SK-N-SH (cell line): ENCODE measurements at regions not wholly inside any gene's neighbourhood (a gene's known extent, or its start where the extent isn't known, plus 50 kb on each side); places are given as distances from the start of the nearest gene placed in this dataset.

Source experiments
- CTCF ChIA-PET: fragments of 300-600, 350-600 bp; formaldehyde crosslinking; extraction: SDS; loops from one replicate; lab custom pipeline; 2021; lab: Yijun Ruan, JAX
- POLR2A ChIA-PET: fragments of 350-600 bp; sonication (Branson Sonifier 250); formaldehyde crosslinking; extraction: SDS; loops from one replicate; lab custom pipeline; 2020; ENCODE audit warnings: antibody characterized with exemption, inconsistent platforms; lab: Yijun Ruan, JAX
- DNase-seq: peaks from one replicate; pipeline ENCODE4 v3.0.0; 2012
- H2AFZ ChIP-seq: fragments of 200-600 bp; sonication (generic); 2 replicates; pipeline ENCODE4 v1.8.1; 2016; ENCODE audit warnings: antibody characterized with exemption, mild to moderate bottlenecking, low read depth
- H3F3A ChIP-seq: fragments of 200-600 bp; sonication (generic); replicated peaks from 2 replicates; pipeline ENCODE3; 2016; ENCODE audit warnings: antibody characterized with exemption, mild to moderate bottlenecking; ENCODE audit not compliant: insufficient read depth
- H3K27ac ChIP-seq, 2 experiments: fragments of 200-500 bp in 1 of 2; fragments of 200-600 bp in 1 of 2; sonication (Bioruptor generic) in 1 of 2; sonication (generic), shearing (Covaris generic) in 1 of 2; 2 replicates each; pipeline versions ENCODE4 v1.5.1 to v1.6.1; 2014 to 2016; ENCODE audit warnings: low read depth in 2 of 2, inconsistent platforms in 1 of 2, low read length in 1 of 2, mild to moderate bottlenecking in 1 of 2, mixed read lengths in 1 of 2
- H3K27me3 ChIP-seq: fragments of 200-600 bp; sonication (generic), shearing (Covaris generic); 2 replicates; pipeline ENCODE4 v1.6.1; 2016; ENCODE audit warnings: mixed run types; ENCODE audit not compliant: insufficient read depth
- H3K36me3 ChIP-seq, 2 experiments: fragments of 200-500 bp in 1 of 2; fragments of 200-600 bp in 1 of 2; sonication (Bioruptor generic) in 1 of 2; sonication (generic) in 1 of 2; replicated peaks in 1 of 2; 2 replicates each; pipeline versions ENCODE3 to v1.5.1; 2014 to 2016; ENCODE audit warnings: low read length in 1 of 2, mild to moderate bottlenecking in 1 of 2; ENCODE audit not compliant: insufficient read depth in 2 of 2, control insufficient read depth in 1 of 2
- H3K4me1 ChIP-seq, 2 experiments: fragments of 200-500 bp in 1 of 2; fragments of 200-600 bp in 1 of 2; sonication (Bioruptor generic) in 1 of 2; sonication (generic), shearing (Covaris generic) in 1 of 2; 2 replicates each; pipeline versions ENCODE4 v1.5.1 to v1.6.1; 2014 to 2016; ENCODE audit warnings: low read depth in 1 of 2, low read length in 1 of 2, mixed run types in 1 of 2; ENCODE audit not compliant: insufficient read depth in 2 of 2, control insufficient read depth in 1 of 2
- H3K4me2 ChIP-seq: fragments of 200-600 bp; sonication (generic), shearing (Covaris generic); 2 replicates; pipeline ENCODE4 v1.6.1; 2017; ENCODE audit warnings: mixed run types
- H3K4me3 ChIP-seq, 2 experiments: fragments of 200-500 bp in 1 of 2; fragments of 200-600 bp in 1 of 2; sonication (Bioruptor generic) in 1 of 2; sonication (generic), shearing (Covaris generic) in 1 of 2; 2 replicates each; pipeline versions ENCODE4 v1.5.1 to v1.8.1; 2014 to 2016; ENCODE audit warnings: low read depth in 2 of 2, inconsistent platforms in 1 of 2, low read length in 1 of 2, mild to moderate bottlenecking in 1 of 2, mixed read lengths in 1 of 2, moderate library complexity in 1 of 2
- H3K79me2 ChIP-seq: fragments of 200-600 bp; sonication (generic); 2 replicates; pipeline ENCODE4 v1.8.1; 2017; ENCODE audit warnings: mild to moderate bottlenecking; ENCODE audit not compliant: insufficient read depth
- H3K9ac ChIP-seq: fragments of 200-600 bp; sonication (generic); 2 replicates; pipeline ENCODE4 v1.6.1; 2017; ENCODE audit warnings: mixed run types
- H3K9me2 ChIP-seq: fragments of 200-600 bp; sonication (generic); 2 replicates; pipeline ENCODE4 v1.6.1; 2017; ENCODE audit warnings: mixed run types
- H3K9me3 ChIP-seq: fragments of 200-600 bp; sonication (generic); 2 replicates; pipeline ENCODE4 v1.6.1; 2017; ENCODE audit warnings: mixed run types, mild to moderate bottlenecking, moderate library complexity
- H4K20me1 ChIP-seq: fragments of 200-600 bp; sonication (generic); 2 replicates; pipeline ENCODE4 v1.6.1; 2017; ENCODE audit warnings: mild to moderate bottlenecking, mixed run types; ENCODE audit not compliant: insufficient read depth
- EZH2phosphoT487 ChIP-seq: fragments of 200-600 bp; sonication (generic); IDR thresholded peaks from 2 replicates; pipeline ENCODE4 v1.6.1; 2017; ENCODE audit warnings: low read depth, mixed run types, mild to moderate bottlenecking, antibody characterized with exemption, moderate library complexity, borderline replicate concordance
- FOXJ3 ChIP-seq: sonication (generic); formaldehyde crosslinking; IDR thresholded peaks from 2 replicates; pipeline ENCODE4 v1.5.1; 2020; ENCODE audit warnings: mild to moderate bottlenecking, missing genetic modification reagents
- GATA2 ChIP-seq: sonication (generic); formaldehyde crosslinking; IDR thresholded peaks from 2 replicates; pipeline ENCODE4 v1.5.0; 2020; ENCODE audit warnings: mild to moderate bottlenecking, missing genetic modification reagents
- MEF2A ChIP-seq: IDR thresholded peaks from 2 replicates; pipeline ENCODE4 v1.4.0; 2012; ENCODE audit warnings: low read depth, borderline replicate concordance
- MXI1 ChIP-seq: IDR thresholded peaks from 2 replicates; pipeline ENCODE4 v1.6.1; 2012; ENCODE audit warnings: mild to moderate bottlenecking, low read depth, low read length, improper control_type of control experiment
- NFIC ChIP-seq: IDR thresholded peaks from 2 replicates; pipeline ENCODE4 v1.4.0; 2012; ENCODE audit warnings: borderline replicate concordance
- NRF1 ChIP-seq: IDR thresholded peaks from 2 replicates; pipeline ENCODE4 v1.6.1; 2012; ENCODE audit warnings: low read depth, mild to moderate bottlenecking, low read length
- POLR2AphosphoS5 ChIP-seq: IDR thresholded peaks from 2 replicates; pipeline ENCODE4 v1.6.1; 2012; ENCODE audit warnings: low read depth, low read length
- RAD21 ChIP-seq: IDR thresholded peaks from 2 replicates; pipeline ENCODE4 v1.6.1; 2012; ENCODE audit warnings: mild to moderate bottlenecking, low read length
- RCOR1 ChIP-seq: fragments of 150-350 bp; IDR thresholded peaks from 2 replicates; pipeline ENCODE4 v1.6.1; 2017; ENCODE audit warnings: antibody characterized with exemption, low read length
- SMC3 ChIP-seq: IDR thresholded peaks from 2 replicates; pipeline ENCODE4 v1.6.1; 2012; ENCODE audit warnings: low read depth, low read length, improper control_type of control experiment
- TEAD4 ChIP-seq: IDR thresholded peaks from 2 replicates; pipeline ENCODE4 v1.4.0; 2012; ENCODE audit warnings: mild to moderate bottlenecking, borderline replicate concordance; ENCODE audit not compliant: insufficient read depth
- YY1 ChIP-seq: IDR thresholded peaks from 2 replicates; pipeline ENCODE4 v1.4.0; 2012; ENCODE audit warnings: low read depth, mild to moderate bottlenecking
- WGBS: methylation state at CpG from one replicate; pipeline ENCODE4 v1.1.6; 2017; ENCODE audit warnings: low lambda C conversion rate; 5-methylcytosine and 5-hydroxymethylcytosine counted together
- TF ChIP-seq, protein P1 (sequence below): fragments of 200-600 bp; sonication (generic); IDR thresholded peaks from 2 replicates; pipeline ENCODE4 v1.6.1; 2017; ENCODE audit warnings: antibody characterized with exemption, mild to moderate bottlenecking, moderate library complexity
- TF ChIP-seq, protein P2 (sequence below): fragments of 150-350 bp; IDR thresholded peaks from 2 replicates; pipeline ENCODE4 v1.6.1; 2017; ENCODE audit warnings: antibody characterized with exemption, low read length, low read depth, borderline replicate concordance
- TF ChIP-seq, protein P3 (sequence below): IDR thresholded peaks from 2 replicates; pipeline ENCODE4; 2012
- TF ChIP-seq, protein P4 (sequence below): fragments of 150-350 bp; IDR thresholded peaks from 2 replicates; pipeline ENCODE4 v1.6.1; 2016; ENCODE audit warnings: mild to moderate bottlenecking, low read depth, low read length
- TF ChIP-seq, protein P5 (sequence below): IDR thresholded peaks from 2 replicates; pipeline ENCODE4 v1.4.0; 2012; ENCODE audit warnings: low read depth, borderline replicate concordance

DNA sequence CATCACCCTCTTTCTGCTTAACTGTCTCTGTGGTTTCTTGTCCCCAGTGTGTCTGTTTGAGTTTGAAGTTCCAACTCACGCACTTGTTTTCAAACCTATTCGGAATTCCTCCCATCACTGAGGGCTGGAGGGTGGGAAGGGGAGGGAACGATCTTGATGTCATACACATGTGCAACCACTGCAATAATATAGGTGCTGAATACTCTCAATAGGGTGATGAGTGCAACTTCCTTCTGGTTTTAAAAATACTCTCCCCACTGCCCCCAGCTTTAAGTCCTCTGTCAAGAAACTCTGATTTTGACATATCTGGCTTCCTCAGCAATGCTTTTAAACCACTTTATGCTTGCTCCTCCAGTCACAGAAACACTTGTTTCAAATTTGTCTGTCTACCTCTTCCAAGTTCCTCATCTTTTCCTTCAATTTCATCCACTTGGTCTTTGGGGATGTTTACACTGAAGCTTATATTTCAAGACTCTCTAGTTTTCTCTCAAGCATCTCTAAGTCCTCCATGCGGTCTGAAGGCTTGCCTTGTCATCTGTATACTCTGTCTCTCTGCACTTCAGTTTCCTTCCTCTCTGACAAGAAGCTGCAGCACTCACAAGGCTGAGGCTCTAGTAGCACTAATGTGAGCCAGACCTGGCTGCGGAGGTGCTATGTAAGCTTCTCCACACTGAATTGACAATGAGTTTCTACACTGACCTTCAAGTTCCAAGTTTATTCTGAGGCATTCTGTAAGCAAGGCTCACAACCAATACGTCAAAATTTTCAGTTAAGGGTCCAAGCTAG is 422.3 kb downstream of the ZEB2 start (continued):
- TF ChIP-seq, protein P1, sequence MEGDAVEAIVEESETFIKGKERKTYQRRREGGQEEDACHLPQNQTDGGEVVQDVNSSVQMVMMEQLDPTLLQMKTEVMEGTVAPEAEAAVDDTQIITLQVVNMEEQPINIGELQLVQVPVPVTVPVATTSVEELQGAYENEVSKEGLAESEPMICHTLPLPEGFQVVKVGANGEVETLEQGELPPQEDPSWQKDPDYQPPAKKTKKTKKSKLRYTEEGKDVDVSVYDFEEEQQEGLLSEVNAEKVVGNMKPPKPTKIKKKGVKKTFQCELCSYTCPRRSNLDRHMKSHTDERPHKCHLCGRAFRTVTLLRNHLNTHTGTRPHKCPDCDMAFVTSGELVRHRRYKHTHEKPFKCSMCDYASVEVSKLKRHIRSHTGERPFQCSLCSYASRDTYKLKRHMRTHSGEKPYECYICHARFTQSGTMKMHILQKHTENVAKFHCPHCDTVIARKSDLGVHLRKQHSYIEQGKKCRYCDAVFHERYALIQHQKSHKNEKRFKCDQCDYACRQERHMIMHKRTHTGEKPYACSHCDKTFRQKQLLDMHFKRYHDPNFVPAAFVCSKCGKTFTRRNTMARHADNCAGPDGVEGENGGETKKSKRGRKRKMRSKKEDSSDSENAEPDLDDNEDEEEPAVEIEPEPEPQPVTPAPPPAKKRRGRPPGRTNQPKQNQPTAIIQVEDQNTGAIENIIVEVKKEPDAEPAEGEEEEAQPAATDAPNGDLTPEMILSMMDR = no peak
- no peak for TF ChIP-seq MXI1

DNA sequence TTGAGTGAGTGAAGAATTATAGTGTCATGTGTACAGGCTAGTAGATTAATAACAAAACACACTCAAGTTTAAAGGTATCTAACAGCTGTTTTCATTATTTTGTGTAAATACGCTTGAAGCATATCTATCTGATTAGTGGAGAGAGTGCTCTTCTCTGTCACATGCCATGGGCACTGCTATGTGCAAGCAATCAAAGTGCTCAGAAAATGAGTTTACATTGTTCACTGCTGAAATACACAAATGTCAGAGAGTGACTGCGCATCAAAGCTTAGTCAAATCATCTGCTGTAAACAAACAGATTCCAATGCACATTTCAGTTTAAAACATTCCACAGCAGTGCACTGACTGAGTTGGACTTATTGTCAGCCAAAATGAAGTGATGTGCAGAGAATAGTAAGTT is 423.4 kb downstream of the ZEB2 start:
- Histone ChIP-seq H3K27ac (no peak overlapping the region), H3K4me2 (no peak overlapping the region), H3K9ac (no peak overlapping the region), H3K36me3 (no peaks in the 10 kb centered on the region), H3K9me2 (no peaks in the 10 kb centered on the region), H3K4me1 (peaks cover 0 to 8% of the 10 kb centered on the region in 2 experiments; a peak in 3 of 4 replicates), H3K27me3 (no peaks in the 10 kb centered on the region), H3F3A (peaks cover 9% of the 10 kb centered on the region), H2AFZ (no peak overlapping the region), H3K79me2 (no peaks in the 10 kb centered on the region)
- DNase-seq = no peak
- POLR2A ChIA-PET = no interaction called here
- 86% methylated on average over 2 of the region's 2 CpGs for WGBS
- TF ChIP-seq RCOR1 (no peak), POLR2AphosphoS5 (no peak), MEF2A (no peak), GATA2 (CRISPR knock-in tag) (no peak), NRF1 (no peak), EZH2phosphoT487 (no peak), YY1 (no peak), RAD21 (no peak), SMC3 (no peak), TEAD4 (no peak), FOXJ3 (no peak), NFIC (no peak), MXI1 (no peak)
- TF ChIP-seq, protein P2, sequence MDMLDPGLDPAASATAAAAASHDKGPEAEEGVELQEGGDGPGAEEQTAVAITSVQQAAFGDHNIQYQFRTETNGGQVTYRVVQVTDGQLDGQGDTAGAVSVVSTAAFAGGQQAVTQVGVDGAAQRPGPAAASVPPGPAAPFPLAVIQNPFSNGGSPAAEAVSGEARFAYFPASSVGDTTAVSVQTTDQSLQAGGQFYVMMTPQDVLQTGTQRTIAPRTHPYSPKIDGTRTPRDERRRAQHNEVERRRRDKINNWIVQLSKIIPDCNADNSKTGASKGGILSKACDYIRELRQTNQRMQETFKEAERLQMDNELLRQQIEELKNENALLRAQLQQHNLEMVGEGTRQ = no peak
- TF ChIP-seq, protein P3, sequence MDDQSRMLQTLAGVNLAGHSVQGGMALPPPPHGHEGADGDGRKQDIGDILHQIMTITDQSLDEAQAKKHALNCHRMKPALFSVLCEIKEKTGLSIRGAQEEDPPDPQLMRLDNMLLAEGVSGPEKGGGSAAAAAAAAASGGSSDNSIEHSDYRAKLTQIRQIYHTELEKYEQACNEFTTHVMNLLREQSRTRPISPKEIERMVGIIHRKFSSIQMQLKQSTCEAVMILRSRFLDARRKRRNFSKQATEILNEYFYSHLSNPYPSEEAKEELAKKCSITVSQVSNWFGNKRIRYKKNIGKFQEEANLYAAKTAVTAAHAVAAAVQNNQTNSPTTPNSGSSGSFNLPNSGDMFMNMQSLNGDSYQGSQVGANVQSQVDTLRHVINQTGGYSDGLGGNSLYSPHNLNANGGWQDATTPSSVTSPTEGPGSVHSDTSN = no peak
- TF ChIP-seq, protein P4, sequence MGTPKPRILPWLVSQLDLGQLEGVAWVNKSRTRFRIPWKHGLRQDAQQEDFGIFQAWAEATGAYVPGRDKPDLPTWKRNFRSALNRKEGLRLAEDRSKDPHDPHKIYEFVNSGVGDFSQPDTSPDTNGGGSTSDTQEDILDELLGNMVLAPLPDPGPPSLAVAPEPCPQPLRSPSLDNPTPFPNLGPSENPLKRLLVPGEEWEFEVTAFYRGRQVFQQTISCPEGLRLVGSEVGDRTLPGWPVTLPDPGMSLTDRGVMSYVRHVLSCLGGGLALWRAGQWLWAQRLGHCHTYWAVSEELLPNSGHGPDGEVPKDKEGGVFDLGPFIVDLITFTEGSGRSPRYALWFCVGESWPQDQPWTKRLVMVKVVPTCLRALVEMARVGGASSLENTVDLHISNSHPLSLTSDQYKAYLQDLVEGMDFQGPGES = no peak
- TF ChIP-seq, protein P1 = no peak
- TF ChIP-seq, protein P5, sequence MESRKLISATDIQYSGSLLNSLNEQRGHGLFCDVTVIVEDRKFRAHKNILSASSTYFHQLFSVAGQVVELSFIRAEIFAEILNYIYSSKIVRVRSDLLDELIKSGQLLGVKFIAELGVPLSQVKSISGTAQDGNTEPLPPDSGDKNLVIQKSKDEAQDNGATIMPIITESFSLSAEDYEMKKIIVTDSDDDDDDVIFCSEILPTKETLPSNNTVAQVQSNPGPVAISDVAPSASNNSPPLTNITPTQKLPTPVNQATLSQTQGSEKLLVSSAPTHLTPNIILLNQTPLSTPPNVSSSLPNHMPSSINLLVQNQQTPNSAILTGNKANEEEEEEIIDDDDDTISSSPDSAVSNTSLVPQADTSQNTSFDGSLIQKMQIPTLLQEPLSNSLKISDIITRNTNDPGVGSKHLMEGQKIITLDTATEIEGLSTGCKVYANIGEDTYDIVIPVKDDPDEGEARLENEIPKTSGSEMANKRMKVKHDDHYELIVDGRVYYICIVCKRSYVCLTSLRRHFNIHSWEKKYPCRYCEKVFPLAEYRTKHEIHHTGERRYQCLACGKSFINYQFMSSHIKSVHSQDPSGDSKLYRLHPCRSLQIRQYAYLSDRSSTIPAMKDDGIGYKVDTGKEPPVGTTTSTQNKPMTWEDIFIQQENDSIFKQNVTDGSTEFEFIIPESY = no peak
- TF ChIP-seq, all 33 proteins: peak for 0
- no peak overlapping the region for H3K4me3 ChIP-seq
- CTCF ChIA-PET = no interaction called here
- no peaks in the 10 kb centered on the region for H4K20me1 ChIP-seq
- H3K9me3 ChIP-seq = no peaks in the 10 kb centered on the region
